HEK293 (cell line): ENCODE measurements at regions not wholly inside any gene's neighbourhood (a gene's known extent, or its start where the extent isn't known, plus 50 kb on each side); places are given as distances from the start of the nearest gene placed in this dataset.

Source experiments
- CTCF ChIA-PET: fragments of 350-600 bp; formaldehyde crosslinking; extraction: SDS; loops from one replicate; lab custom pipeline; 2021; ENCODE audit warnings: antibody characterized with exemption; lab: Yijun Ruan, JAX
- POLR2A ChIA-PET: fragments of 300-600 bp; formaldehyde crosslinking; extraction: SDS; loops from one replicate; lab custom pipeline; 2020; ENCODE audit warnings: antibody characterized with exemption, inconsistent platforms; lab: Yijun Ruan, JAX
- H3K27ac ChIP-seq: fragments of 200-500 bp; sonication (Bioruptor generic); 2 replicates; pipeline ENCODE4 v1.5.1; 2014; ENCODE audit warnings: low read depth, low read length, control low read depth, inconsistent platforms; ENCODE audit errors: extremely low read depth
- H3K36me3 ChIP-seq, 2 experiments: fragments of 200-500 bp in 1 of 2; sonication (Bioruptor generic) in 1 of 2; 1 replicate in 1 of 2; 2 replicates in 1 of 2; pipeline ENCODE4 v1.5.1; 2014 to 2017; ENCODE audit warnings: inconsistent platforms in 2 of 2, low read length in 2 of 2; ENCODE audit not compliant: control insufficient read depth in 2 of 2, insufficient read depth in 1 of 2
- H3K4me1 ChIP-seq: fragments of 200-500 bp; sonication (Bioruptor generic); 2 replicates; pipeline ENCODE4 v1.5.1; 2014; ENCODE audit warnings: mild to moderate bottlenecking, low read length, inconsistent platforms; ENCODE audit not compliant: control insufficient read depth, insufficient read depth
- H3K4me3 ChIP-seq: 2 replicates; pipeline ENCODE4 v1.5.1; 2011; ENCODE audit warnings: low read depth, mild to moderate bottlenecking, control low read depth, low read length, moderate library complexity
- H3K9me3 ChIP-seq: fragments of 200-500 bp; sonication (Bioruptor generic); 2 replicates; pipeline ENCODE4 v1.5.1; 2014; ENCODE audit warnings: low read depth, low read length, inconsistent platforms; ENCODE audit not compliant: control insufficient read depth, insufficient read depth
- BCL11A ChIP-seq: fragments of 450-650 bp; formaldehyde crosslinking; IDR thresholded peaks from 2 replicates; pipeline ENCODE4 v1.5.1; 2016; ENCODE audit warnings: low read depth, missing biosample characterization, missing genetic modification characterization
- GLIS1 ChIP-seq: fragments of 450-650 bp; formaldehyde crosslinking; IDR thresholded peaks from 2 replicates; pipeline ENCODE4 v1.5.1; 2016; ENCODE audit warnings: missing biosample characterization, missing genetic modification characterization
- SALL2 ChIP-seq: fragments of 450-650 bp; formaldehyde crosslinking; IDR thresholded peaks from 2 replicates; pipeline ENCODE4 v1.5.0; 2017; ENCODE audit warnings: missing biosample characterization, mild to moderate bottlenecking, missing genetic modification characterization, borderline replicate concordance
- SP2 ChIP-seq: fragments of 450-650 bp; formaldehyde crosslinking; IDR thresholded peaks from 2 replicates; pipeline ENCODE4 v1.5.1; 2016; ENCODE audit warnings: missing biosample characterization, missing genetic modification characterization
- TCF7L2 ChIP-seq: IDR thresholded peaks from 2 replicates; pipeline ENCODE4 v1.6.1; 2011; ENCODE audit warnings: low read depth, mild to moderate bottlenecking, inconsistent platforms, low read length, moderate library complexity, borderline replicate concordance
- ZBTB1 ChIP-seq: fragments of 450-650 bp; formaldehyde crosslinking; IDR thresholded peaks from 2 replicates; pipeline ENCODE4 v1.5.1; 2016; ENCODE audit warnings: missing biosample characterization, missing genetic modification characterization
- ZBTB10 ChIP-seq: fragments of 450-650 bp; formaldehyde crosslinking; IDR thresholded peaks from 2 replicates; pipeline ENCODE4 v1.5.1; 2016; ENCODE audit warnings: missing biosample characterization, missing genetic modification characterization
- ZBTB6 ChIP-seq: fragments of 450-650 bp; formaldehyde crosslinking; IDR thresholded peaks from 2 replicates; pipeline ENCODE4 v1.5.1; 2017; ENCODE audit warnings: missing biosample characterization, missing genetic modification characterization
- ZFP3 ChIP-seq: fragments of 450-650 bp; formaldehyde crosslinking; IDR thresholded peaks from 2 replicates; pipeline ENCODE4 v1.5.1; 2016; ENCODE audit warnings: low read depth, missing biosample characterization, missing genetic modification characterization
- ZNF138 ChIP-seq: fragments of 450-650 bp; formaldehyde crosslinking; IDR thresholded peaks from 2 replicates; pipeline ENCODE4 v1.5.1; 2016; ENCODE audit warnings: missing biosample characterization, missing genetic modification characterization, borderline replicate concordance
- ZNF155 ChIP-seq: fragments of 450-650 bp; formaldehyde crosslinking; IDR thresholded peaks from 2 replicates; pipeline ENCODE4 v1.5.1; 2016; ENCODE audit warnings: missing biosample characterization, missing genetic modification characterization
- ZNF202 ChIP-seq: fragments of 450-650 bp; formaldehyde crosslinking; IDR thresholded peaks from 2 replicates; pipeline ENCODE4 v1.5.1; 2016; ENCODE audit warnings: missing biosample characterization, missing genetic modification characterization, borderline replicate concordance
- ZNF211 ChIP-seq: fragments of 450-650 bp; formaldehyde crosslinking; IDR thresholded peaks from 2 replicates; pipeline ENCODE4 v1.5.1; 2016; ENCODE audit warnings: low read depth, missing biosample characterization, missing genetic modification characterization
- ZNF221 ChIP-seq: fragments of 450-650 bp; formaldehyde crosslinking; IDR thresholded peaks from 2 replicates; pipeline ENCODE4 v1.5.1; 2017; ENCODE audit warnings: missing biosample characterization, missing genetic modification characterization, borderline replicate concordance
- ZNF426 ChIP-seq: fragments of 450-650 bp; formaldehyde crosslinking; IDR thresholded peaks from 2 replicates; pipeline ENCODE4 v1.5.1; 2017; ENCODE audit warnings: missing biosample characterization, missing genetic modification characterization, mild to moderate bottlenecking, inconsistent platforms, moderate library complexity
- ZNF433 ChIP-seq: fragments of 450-650 bp; formaldehyde crosslinking; IDR thresholded peaks from 2 replicates; pipeline ENCODE4 v1.5.1; 2016; ENCODE audit warnings: missing biosample characterization, missing genetic modification characterization, low read depth
- ZNF449 ChIP-seq: fragments of 450-650 bp; formaldehyde crosslinking; IDR thresholded peaks from 2 replicates; pipeline ENCODE4 v1.5.1; 2017; ENCODE audit warnings: missing biosample characterization, mild to moderate bottlenecking, missing genetic modification characterization, moderate library complexity
- ZNF654 ChIP-seq: fragments of 450-650 bp; formaldehyde crosslinking; IDR thresholded peaks from 2 replicates; pipeline ENCODE4 v1.5.1; 2016; ENCODE audit warnings: low read depth, missing biosample characterization, missing genetic modification characterization
- ZNF658 ChIP-seq: fragments of 450-650 bp; formaldehyde crosslinking; IDR thresholded peaks from 2 replicates; pipeline ENCODE4; 2016; ENCODE audit warnings: missing biosample characterization, missing genetic modification characterization
- ZNF707 ChIP-seq: fragments of 450-650 bp; formaldehyde crosslinking; IDR thresholded peaks from 2 replicates; pipeline ENCODE4 v1.5.1; 2016; ENCODE audit warnings: missing biosample characterization, missing genetic modification characterization
- ZSCAN16 ChIP-seq: fragments of 450-650 bp; formaldehyde crosslinking; IDR thresholded peaks from 2 replicates; pipeline ENCODE4 v1.5.1; 2016; ENCODE audit warnings: missing biosample characterization, missing genetic modification characterization
- TF ChIP-seq, protein P1 (sequence below): fragments of 450-650 bp; formaldehyde crosslinking; IDR thresholded peaks from 2 replicates; pipeline ENCODE4 v1.5.1; 2016; ENCODE audit warnings: missing biosample characterization, missing genetic modification characterization
- TF ChIP-seq, protein P2 (sequence below): fragments of 450-650 bp; formaldehyde crosslinking; IDR thresholded peaks from 2 replicates; pipeline ENCODE4 v1.5.1; 2017; ENCODE audit warnings: missing biosample characterization, missing genetic modification characterization

DNA sequence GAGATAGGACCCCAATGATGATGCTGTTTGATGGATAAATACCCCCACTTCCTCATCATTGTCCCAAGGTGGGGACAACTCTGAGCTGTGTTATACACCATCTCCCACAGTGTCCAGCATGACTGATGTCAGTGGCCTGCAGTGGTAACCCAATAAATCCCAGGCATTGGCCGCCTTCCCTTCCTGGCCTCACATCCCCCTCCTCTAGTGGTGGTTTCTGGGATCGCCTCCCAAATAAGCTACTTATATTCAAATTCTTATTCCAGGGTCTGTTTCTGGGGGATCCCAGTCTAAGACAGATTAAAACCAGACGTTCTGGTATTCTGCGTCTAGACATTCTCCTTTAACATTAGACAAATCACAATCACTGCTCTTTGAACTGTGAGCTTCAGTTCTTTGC is 90.6 kb downstream of the SCP2D1 start:
- no peaks in the 10 kb centered on the region for H3K36me3 ChIP-seq
- no peaks in the 10 kb centered on the region for H3K9me3 ChIP-seq
- no peak overlapping the region for H3K4me3 ChIP-seq
- ChIA-PET POLR2A (no interaction called here), CTCF (interaction anchor here (0.7 to 1.5 kb wide), 4 partner anchors 13 to 272 kb away, joined by 3 to 4 read pairs (median 4); no protein-coding TSS in a partner anchor)
- H3K27ac ChIP-seq = no peak overlapping the region
- TF ChIP-seq SP2 (tag by site-specific recombination) (no peak), ZNF221 (tag by site-specific recombination) (no peak), ZNF658 (no peak), ZSCAN16 (tag by site-specific recombination) (no peak), ZNF138 (tag by site-specific recombination) (no peak), ZBTB10 (tag by site-specific recombination) (no peak), ZNF202 (tag by site-specific recombination) (no peak), TCF7L2 (no peak), ZNF707 (tag by site-specific recombination) (no peak), BCL11A (no peak)
- H3K4me1 ChIP-seq = no peaks in the 10 kb centered on the region

GRCh38 chr20:18904624-18905023 is 91.0 kb downstream of the SCP2D1 start:
- no peak overlapping the region for H3K4me3 ChIP-seq
- POLR2A ChIA-PET = no interaction called here
- no peak for TF ChIP-seq ZBTB6 (tag by site-specific recombination)
- peak; percentile 28 for TF ChIP-seq ZNF654 (tag by site-specific recombination)
- TF ChIP-seq ZNF155 (tag by site-specific recombination) = no peak
- no peak for TF ChIP-seq ZNF426 (tag by site-specific recombination)
- TF ChIP-seq, protein P1, sequence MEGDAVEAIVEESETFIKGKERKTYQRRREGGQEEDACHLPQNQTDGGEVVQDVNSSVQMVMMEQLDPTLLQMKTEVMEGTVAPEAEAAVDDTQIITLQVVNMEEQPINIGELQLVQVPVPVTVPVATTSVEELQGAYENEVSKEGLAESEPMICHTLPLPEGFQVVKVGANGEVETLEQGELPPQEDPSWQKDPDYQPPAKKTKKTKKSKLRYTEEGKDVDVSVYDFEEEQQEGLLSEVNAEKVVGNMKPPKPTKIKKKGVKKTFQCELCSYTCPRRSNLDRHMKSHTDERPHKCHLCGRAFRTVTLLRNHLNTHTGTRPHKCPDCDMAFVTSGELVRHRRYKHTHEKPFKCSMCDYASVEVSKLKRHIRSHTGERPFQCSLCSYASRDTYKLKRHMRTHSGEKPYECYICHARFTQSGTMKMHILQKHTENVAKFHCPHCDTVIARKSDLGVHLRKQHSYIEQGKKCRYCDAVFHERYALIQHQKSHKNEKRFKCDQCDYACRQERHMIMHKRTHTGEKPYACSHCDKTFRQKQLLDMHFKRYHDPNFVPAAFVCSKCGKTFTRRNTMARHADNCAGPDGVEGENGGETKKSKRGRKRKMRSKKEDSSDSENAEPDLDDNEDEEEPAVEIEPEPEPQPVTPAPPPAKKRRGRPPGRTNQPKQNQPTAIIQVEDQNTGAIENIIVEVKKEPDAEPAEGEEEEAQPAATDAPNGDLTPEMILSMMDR (tag by site-specific recombination) = peak; percentile 44; the same call in 1 of the 2 replicates
- TF ChIP-seq, all 188 proteins: peak for 2
- Histone ChIP-seq H3K27ac (no peak overlapping the region), H3K36me3 (no peaks in the 10 kb centered on the region), H3K4me1 (no peaks in the 10 kb centered on the region), H3K9me3 (no peaks in the 10 kb centered on the region)
- CTCF ChIA-PET = interaction anchor here (0.7 to 1.5 kb wide), 4 partner anchors 12 to 273 kb away, joined by 3 to 4 read pairs (median 4); no protein-coding TSS in a partner anchor

DNA sequence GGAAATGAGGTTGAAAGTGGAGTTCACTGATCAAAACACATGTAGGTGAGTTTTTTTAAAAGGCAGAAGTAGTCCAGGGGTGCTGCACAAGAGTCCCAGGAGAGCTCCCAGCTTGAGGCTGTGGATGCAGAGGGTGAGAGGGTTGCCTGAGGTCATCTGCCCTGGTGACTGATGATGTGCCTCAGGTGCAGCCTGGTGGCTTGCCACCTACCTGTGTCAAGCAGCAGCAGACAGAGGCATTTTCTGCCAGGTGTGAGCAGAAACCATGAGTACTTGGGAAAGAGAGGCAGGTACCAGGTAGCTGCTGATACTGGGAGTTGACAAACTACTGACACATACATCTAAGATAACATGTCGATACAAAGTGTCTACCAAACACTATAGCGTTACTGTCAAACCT is 92.5 kb downstream of the SCP2D1 start:
- Histone ChIP-seq H3K9me3 (no peaks in the 10 kb centered on the region), H3K27ac (no peak overlapping the region), H3K4me1 (no peaks in the 10 kb centered on the region), H3K36me3 (no peaks in the 10 kb centered on the region), H3K4me3 (no peak overlapping the region)
- POLR2A ChIA-PET = no interaction called here
- CTCF ChIA-PET = no interaction called here
- TF ChIP-seq GLIS1 (tag by site-specific recombination) = no peak
- TF ChIP-seq ZNF449 (tag by site-specific recombination) = no peak
- no peak for TF ChIP-seq ZNF138 (tag by site-specific recombination)
- TF ChIP-seq ZFP3 = no peak
- no peak for TF ChIP-seq SALL2 (tag by site-specific recombination)
- TF ChIP-seq ZNF433 (tag by site-specific recombination) = no peak
- TF ChIP-seq ZNF658 = no peak
- TF ChIP-seq ZBTB1 (tag by site-specific recombination) = no peak
- no peak for TF ChIP-seq TCF7L2
- TF ChIP-seq, protein P2, sequence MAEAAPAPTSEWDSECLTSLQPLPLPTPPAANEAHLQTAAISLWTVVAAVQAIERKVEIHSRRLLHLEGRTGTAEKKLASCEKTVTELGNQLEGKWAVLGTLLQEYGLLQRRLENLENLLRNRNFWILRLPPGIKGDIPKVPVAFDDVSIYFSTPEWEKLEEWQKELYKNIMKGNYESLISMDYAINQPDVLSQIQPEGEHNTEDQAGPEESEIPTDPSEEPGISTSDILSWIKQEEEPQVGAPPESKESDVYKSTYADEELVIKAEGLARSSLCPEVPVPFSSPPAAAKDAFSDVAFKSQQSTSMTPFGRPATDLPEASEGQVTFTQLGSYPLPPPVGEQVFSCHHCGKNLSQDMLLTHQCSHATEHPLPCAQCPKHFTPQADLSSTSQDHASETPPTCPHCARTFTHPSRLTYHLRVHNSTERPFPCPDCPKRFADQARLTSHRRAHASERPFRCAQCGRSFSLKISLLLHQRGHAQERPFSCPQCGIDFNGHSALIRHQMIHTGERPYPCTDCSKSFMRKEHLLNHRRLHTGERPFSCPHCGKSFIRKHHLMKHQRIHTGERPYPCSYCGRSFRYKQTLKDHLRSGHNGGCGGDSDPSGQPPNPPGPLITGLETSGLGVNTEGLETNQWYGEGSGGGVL (tag by site-specific recombination) = no peak
- no peak for TF ChIP-seq ZNF211
